ENCODE measurements at regions not wholly inside any gene's neighbourhood (a gene's known extent, or its start where the extent isn't known, plus 50 kb on each side); places are given as distances from the start of the nearest gene placed in this dataset.

- no peak for DNase-seq (ENCODE audit: low read depth)
These were observed 350.2 kb upstream of the SALL3 start for GRCh38 chr18:78629426-78629825.

- no peak for DNase-seq (ENCODE audit: low read depth)
These were observed 349.3 kb upstream of the SALL3 start for GRCh38 chr18:78630356-78630755.

GRCh38 chr18:78630981-78631510, 348.6 kb upstream of the SALL3 start:
- DNase-seq (ENCODE audit: low read depth), result no peak

GRCh38 chr18:78632111-78632541, 347.5 kb upstream of the SALL3 start:
- DNase-seq (ENCODE audit: low read depth), result no peak

GRCh38 chr18:78634061-78634696, 345.4 kb upstream of the SALL3 start:
- no peak for DNase-seq (ENCODE audit: low read depth)

GRCh38 chr18:78635093-78635800, 344.4 kb upstream of the SALL3 start:
- DNase-seq (ENCODE audit: low read depth), result no peak

GRCh38 chr18:78636260-78636659, 343.4 kb upstream of the SALL3 start:
- no peak for DNase-seq (ENCODE audit: low read depth)

- DNase-seq (ENCODE audit: low read depth), result no peak
These were observed 341.9 kb upstream of the SALL3 start for GRCh38 chr18:78637442-78638402.

GRCh38 chr18:78639006-78639950, 340.3 kb upstream of the SALL3 start:
- no peak for DNase-seq (ENCODE audit: low read depth)

- no peak for DNase-seq (ENCODE audit: low read depth)
These were observed 339.2 kb upstream of the SALL3 start for GRCh38 chr18:78640246-78640995.

GRCh38 chr18:78641689-78642231, 337.9 kb upstream of the SALL3 start:
- DNase-seq (ENCODE audit: low read depth), result no peak

- no peak for DNase-seq (ENCODE audit: low read depth)
These were observed 337.2 kb upstream of the SALL3 start for GRCh38 chr18:78642296-78642951.

- DNase-seq (ENCODE audit: low read depth), result no peak
These were observed 336.6 kb upstream of the SALL3 start for GRCh38 chr18:78643004-78643403.

- DNase-seq (ENCODE audit: low read depth), result no peak
These were observed 335.6 kb upstream of the SALL3 start for GRCh38 chr18:78643981-78644380.

GRCh38 chr18:78645216-78645615, 334.4 kb upstream of the SALL3 start:
- DNase-seq (ENCODE audit: low read depth), result no peak

- DNase-seq (ENCODE audit: low read depth), result no peak
These were observed 332.6 kb upstream of the SALL3 start for GRCh38 chr18:78647018-78647417.

GRCh38 chr18:78649421-78649820, 330.2 kb upstream of the SALL3 start:
- no peak for DNase-seq (ENCODE audit: low read depth)

GRCh38 chr18:78650926-78651325, 328.7 kb upstream of the SALL3 start:
- DNase-seq (ENCODE audit: low read depth), result no peak

- DNase-seq (ENCODE audit: low read depth), result no peak
These were observed 327.5 kb upstream of the SALL3 start for GRCh38 chr18:78652001-78652545.
